ENCODE measurements at regions not wholly inside any gene's neighbourhood (a gene's known extent, or its start where the extent isn't known, plus 50 kb on each side); places are given as distances from the start of the nearest gene placed in this dataset.

GRCh38 chr7:47148536-47149207 lies 433.2 kb downstream of the TNS3 start:
- DNase-seq (ENCODE audit: low spot score): peak; percentile 28

- DNase-seq (ENCODE audit: low spot score): no peak
Measured at GRCh38 chr7:47147213-47147631, 434.7 kb downstream of the TNS3 start.

GRCh38 chr7:47145982-47146381 lies 435.9 kb downstream of the TNS3 start:
- DNase-seq (ENCODE audit: low spot score): no peak

- no peak for DNase-seq (ENCODE audit: low spot score)
Measured at GRCh38 chr7:47145186-47145725, 436.7 kb downstream of the TNS3 start.

- no peak for DNase-seq (ENCODE audit: low spot score)
Measured at GRCh38 chr7:47143339-47143738, 438.6 kb downstream of the TNS3 start.

- DNase-seq (ENCODE audit: low spot score): no peak
Measured at GRCh38 chr7:47142867-47143175, 439.1 kb downstream of the TNS3 start.

GRCh38 chr7:47142169-47142866 lies 439.6 kb downstream of the TNS3 start:
- DNase-seq (ENCODE audit: low spot score): no peak

- no peak for DNase-seq (ENCODE audit: low spot score)
Measured at GRCh38 chr7:47132471-47132870, 449.4 kb downstream of the TNS3 start.

GRCh38 chr7:47128700-47129099 lies 453.2 kb downstream of the TNS3 start:
- DNase-seq (ENCODE audit: low spot score): no peak

- no peak for DNase-seq (ENCODE audit: low spot score)
Measured at GRCh38 chr7:47125529-47125928, 456.4 kb downstream of the TNS3 start.

GRCh38 chr7:47119261-47119865 lies 462.5 kb downstream of the TNS3 start:
- DNase-seq (ENCODE audit: low spot score): no peak

GRCh38 chr7:47104206-47104549 lies 477.7 kb downstream of the TNS3 start:
- DNase-seq (ENCODE audit: low spot score): peak; percentile 14

- DNase-seq (ENCODE audit: low spot score): no peak
Measured at GRCh38 chr7:47103498-47104205, 478.3 kb downstream of the TNS3 start.

- DNase-seq (ENCODE audit: low spot score): no peak
Measured at GRCh38 chr7:47102331-47102841, 479.5 kb downstream of the TNS3 start.

- peak; percentile 29 for DNase-seq (ENCODE audit: low spot score)
Measured at GRCh38 chr7:47100817-47101435, 481.0 kb downstream of the TNS3 start.

- DNase-seq (ENCODE audit: low spot score): no peak
Measured at GRCh38 chr7:47100148-47100816, 481.6 kb downstream of the TNS3 start.

GRCh38 chr7:47097431-47097830 lies 484.5 kb downstream of the TNS3 start:
- DNase-seq (ENCODE audit: low spot score): no peak

GRCh38 chr7:47095946-47096345 lies 486.0 kb downstream of the TNS3 start:
- peak; percentile 40 for DNase-seq (ENCODE audit: low spot score)

- DNase-seq (ENCODE audit: low spot score): no peak
Measured at GRCh38 chr7:47094462-47094861, 487.4 kb downstream of the TNS3 start.

GRCh38 chr7:47093320-47094234 lies 488.3 kb downstream of the TNS3 start:
- no peak for DNase-seq (ENCODE audit: low spot score)

Measured in SK-N-DZ (cell line).